ENCODE measurements at regions not wholly inside any gene's neighbourhood (a gene's known extent, or its start where the extent isn't known, plus 50 kb on each side); places are given as distances from the start of the nearest gene placed in this dataset.

DNA sequence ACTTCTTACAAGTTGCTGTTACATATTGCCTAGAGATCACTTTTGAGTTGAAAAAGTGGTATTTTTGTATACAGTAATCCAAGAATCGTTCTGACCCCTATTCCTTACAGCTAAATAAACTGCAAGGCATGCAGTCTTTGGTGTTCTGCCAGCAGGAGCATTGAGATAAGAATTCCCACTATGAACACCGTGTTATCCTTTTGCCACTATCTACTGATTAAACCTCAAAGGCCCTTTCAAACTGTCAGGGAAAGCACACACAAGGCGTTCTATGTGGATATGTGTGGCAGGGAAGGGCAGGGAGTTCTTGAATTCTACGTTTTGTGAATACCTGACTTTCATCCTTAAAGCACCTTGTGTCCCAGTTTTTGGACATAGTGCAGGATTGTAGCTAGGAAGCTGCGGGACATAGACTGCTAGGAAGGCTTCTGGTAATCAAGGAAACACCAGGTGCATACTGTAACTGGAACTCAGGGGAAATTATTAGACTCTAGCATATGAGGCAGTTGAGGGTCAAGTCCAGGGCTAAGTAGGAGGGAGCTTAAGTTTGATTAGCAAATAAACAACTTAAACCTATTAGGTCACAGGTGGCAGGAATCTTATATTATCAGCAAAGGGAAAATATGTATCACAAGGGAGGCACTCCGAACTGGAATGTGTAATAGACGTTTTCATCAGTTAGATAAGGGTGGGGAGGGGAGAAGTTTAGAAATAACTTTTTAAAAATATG, 506.6 kb downstream of the RNF144B start:
- DNase-seq (ENCODE audit: low read depth, low spot score), result no peak

DNA sequence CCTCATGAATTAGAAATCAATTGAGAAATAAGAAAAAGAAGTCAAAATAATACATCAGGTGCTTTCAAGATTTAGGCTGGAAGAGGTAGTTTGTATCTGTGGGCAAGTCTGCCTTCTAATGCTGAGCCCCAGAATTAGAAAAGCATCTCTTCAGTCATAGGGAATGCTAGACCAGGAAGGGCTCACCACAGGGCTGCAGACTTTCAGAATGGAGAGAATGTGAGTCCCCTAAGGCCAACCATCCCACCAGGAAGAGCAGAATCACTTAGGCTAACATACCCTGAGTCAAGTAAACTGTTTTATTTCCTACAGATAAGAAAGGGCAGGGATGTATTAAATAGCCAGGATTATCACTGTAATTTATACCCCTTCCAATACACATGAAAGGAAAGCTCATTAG, 510.2 kb downstream of the RNF144B start:
- DNase-seq (ENCODE audit: low read depth, low spot score), result no peak
- no peak overlapping the region for H3K27ac ChIP-seq

More for the DNA sequence above, 506.6 kb downstream of the RNF144B start:
- no peak overlapping the region for H3K27ac ChIP-seq

DNA sequence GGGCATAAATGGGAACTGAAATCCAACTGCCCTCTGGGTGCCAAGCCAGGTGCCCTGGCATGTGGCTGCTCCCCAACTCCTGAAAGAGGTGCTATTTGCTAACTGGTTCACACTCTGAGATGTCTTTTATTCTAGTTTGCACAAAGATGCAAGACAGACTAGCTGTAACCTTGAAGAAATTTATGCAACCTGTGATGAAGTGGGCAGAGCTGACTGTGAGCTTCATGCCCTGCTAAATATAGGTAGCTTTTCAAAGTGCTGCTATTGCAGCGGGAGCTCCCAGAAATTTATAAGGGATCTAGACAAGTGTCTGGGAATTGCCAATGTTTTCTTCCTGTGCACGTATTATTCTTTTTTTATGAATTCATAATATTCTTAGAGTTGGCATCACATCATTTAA, 517.5 kb downstream of the RNF144B start:
- no peak overlapping the region for H3K27ac ChIP-seq
- DNase-seq (ENCODE audit: low read depth, low spot score), result no peak

DNA sequence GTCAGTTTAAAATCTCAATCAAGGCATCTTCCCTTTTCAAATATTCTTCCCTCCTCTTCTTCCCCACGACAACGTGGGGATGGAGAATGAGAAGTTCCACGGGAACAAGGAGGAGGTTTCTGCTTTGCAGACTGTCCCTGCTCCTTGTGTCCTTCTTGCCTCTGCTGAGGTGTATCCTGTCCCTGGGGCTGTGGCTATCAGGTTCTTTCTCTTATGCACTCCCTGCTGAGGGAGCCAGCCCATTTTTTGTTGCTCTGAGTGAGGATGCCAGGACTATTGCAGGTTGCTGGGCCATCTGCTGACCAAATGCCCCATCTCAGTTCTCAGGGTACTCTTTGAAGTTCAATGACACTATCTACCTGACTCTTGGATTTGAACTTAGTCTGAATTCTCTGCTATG, 533.6 kb downstream of the RNF144B start:
- no peak overlapping the region for H3K27ac ChIP-seq
- DNase-seq (ENCODE audit: low read depth, low spot score), result no peak

DNA sequence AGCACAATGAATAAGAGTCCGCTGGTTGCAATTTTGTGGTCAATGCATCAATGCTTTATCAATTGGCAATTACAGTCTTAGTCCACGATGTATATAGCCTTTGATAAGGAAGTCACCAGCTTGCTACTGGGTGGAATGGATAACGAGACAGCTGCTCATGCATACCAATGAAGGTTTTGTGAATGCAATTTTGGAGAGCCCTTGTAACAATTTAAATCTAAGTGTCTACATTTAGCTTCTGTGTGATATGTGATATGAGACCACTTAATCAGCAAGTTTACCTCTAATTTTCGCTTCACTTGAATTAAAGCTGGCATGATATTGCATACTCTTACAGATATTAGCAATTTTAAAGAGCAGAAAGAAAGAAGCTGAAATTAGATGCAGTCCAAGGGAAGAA, 543.9 kb downstream of the RNF144B start:
- DNase-seq (ENCODE audit: low read depth, low spot score), result no peak
- H3K27ac ChIP-seq, result no peak overlapping the region

DNA sequence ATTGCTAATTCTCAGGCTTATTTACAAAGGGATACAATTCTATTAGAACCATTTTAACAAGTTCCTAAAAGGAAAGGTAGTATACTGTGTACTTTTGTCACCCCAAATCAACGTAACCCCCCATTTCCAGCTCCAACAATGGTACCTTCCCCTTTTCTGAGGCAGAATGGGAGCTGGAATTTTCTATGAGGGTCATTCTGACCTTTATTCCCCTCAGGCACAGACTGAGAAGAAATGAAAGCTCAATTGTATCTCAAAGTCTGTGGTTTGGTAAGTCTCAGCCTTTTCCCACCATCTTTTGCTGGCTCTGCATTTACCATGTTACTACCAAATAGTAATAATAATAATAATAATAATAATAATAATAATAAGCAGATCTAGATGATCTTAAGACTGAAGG, 571.0 kb downstream of the RNF144B start:
- H3K27ac ChIP-seq, result no peak overlapping the region
- DNase-seq (ENCODE audit: low read depth, low spot score), result no peak

DNA sequence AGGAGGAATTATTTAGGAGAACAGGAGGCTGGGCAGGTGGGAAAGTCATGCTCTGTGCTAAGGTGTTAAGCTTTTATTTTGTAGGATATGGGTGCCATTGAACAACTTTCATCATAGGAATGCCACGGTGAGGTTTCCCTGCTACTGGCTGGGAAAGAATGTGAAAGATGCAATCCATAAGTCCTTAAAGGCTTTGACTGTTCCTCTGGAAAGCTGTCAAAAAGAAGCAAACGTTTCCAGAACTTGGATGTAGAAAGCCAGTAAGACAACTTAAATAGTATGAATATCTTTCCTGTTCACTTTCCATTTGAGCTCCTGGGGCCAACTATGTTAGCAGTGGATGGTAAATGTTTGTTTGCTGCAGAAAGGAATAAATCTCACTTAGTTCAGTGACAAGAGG, 574.4 kb downstream of the RNF144B start:
- DNase-seq (ENCODE audit: low read depth, low spot score), result no peak
- H3K27ac ChIP-seq, result no peak overlapping the region

DNA sequence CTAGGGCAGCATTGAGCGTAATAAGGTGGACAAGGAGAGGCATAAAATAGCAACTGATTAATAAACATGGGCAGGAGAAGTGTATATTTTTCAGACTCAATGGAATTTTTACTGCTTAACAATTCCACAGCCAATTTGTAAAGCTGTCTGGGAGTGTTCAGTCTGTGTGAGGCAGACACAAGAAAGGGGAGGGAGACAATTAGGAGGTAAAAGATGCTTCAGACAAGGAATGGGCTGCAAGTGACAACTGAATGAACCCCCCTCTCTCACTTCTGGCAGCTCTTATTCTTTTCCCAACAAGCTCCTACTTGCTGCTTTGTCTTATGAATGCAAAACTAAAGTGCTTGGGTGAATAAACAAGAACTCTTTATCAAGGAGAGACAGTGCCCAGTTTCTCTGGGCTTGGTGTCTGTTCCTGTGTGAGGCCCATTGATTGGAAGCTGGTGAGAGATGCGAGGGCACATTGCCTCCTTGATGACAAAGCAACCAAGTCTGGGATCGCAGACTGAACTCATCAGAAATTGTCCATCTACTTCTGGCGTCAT, 575.3 kb downstream of the RNF144B start:
- H3K27ac ChIP-seq, result no peak overlapping the region
- no peak for DNase-seq (ENCODE audit: low read depth, low spot score)

DNA sequence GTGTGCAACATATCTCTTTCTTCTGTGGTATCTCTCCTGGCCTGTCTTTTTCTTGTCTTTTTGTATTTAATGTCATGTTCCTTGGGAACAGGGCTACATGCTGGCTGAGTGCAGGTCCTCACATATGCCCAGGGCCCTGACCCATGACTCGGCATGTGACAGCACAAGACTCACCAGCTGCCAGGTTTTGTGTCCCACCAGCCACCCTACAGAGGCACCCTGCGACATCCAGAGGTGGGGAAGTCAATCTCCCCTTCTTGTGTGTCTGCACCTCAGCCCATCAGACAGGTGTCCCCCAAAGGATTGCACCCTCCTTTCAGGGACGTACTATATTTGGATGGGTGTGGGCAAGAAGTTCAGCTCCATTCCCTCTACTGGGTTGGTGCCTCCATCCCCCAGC, 576.3 kb downstream of the RNF144B start:
- no peak for DNase-seq (ENCODE audit: low read depth, low spot score)
- no peak overlapping the region for H3K27ac ChIP-seq

DNA sequence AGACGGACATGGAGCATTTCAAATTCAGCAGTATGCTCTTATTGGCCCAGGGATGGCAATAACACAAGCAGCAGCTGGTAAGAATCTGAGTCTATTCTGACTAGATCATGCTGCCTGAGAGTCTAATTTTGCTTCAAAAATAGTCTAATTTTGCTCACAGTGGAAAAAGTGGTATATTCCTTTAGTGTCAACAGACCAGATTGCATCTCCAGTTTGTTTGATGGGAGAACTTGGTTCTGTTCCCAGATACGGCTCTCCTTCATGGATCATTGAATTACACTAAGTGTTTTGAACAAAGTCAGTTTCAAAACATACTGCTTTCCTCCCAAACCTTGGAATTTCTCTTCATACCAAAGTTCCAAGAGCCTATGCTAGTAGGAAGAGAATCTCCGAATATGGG, 586.1 kb downstream of the RNF144B start:
- no peak for DNase-seq (ENCODE audit: low read depth, low spot score)

DNA sequence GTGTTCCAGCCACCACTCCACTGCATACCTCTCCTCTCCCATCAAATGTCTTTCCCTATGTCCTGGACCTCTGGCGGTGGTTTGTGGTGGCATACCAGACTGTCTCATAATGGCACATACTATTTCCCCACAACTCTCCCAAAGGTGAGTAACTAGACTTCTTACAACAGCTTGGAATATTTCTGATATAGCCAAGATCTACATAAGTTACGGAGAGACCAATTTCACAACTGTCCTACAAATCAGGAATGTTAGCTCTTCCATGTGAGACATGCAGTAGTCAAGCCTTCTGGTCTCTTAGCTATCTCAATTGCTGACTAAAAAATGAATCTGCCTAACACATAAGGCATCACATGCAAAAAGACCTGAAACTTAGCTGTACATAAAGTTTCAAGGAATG, 588.9 kb downstream of the RNF144B start:
- DNase-seq (ENCODE audit: low read depth, low spot score), result no peak
- no peak overlapping the region for H3K27ac ChIP-seq

More for the DNA sequence above, 586.1 kb downstream of the RNF144B start:
- H3K27ac ChIP-seq, result no peak overlapping the region

DNA sequence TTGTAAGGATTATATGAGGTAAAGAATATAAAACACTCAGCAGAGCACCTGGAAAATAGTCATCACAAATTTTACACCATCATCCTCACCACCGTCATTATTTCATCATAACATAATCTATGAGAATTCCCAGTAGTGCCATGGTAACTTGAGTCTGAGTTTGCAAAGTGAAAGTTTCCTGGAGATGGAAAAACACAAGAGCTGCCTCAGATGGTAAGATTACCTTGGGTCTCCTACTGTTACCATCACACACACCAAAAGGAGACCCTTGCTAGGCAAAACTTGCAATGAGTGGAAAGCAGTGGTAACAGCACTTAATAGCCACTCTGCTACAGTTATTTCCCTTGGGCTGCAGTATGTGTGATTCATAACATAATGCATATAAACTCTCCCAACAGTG, 589.8 kb downstream of the RNF144B start:
- no peak overlapping the region for H3K27ac ChIP-seq
- no peak for DNase-seq (ENCODE audit: low read depth, low spot score)

DNA sequence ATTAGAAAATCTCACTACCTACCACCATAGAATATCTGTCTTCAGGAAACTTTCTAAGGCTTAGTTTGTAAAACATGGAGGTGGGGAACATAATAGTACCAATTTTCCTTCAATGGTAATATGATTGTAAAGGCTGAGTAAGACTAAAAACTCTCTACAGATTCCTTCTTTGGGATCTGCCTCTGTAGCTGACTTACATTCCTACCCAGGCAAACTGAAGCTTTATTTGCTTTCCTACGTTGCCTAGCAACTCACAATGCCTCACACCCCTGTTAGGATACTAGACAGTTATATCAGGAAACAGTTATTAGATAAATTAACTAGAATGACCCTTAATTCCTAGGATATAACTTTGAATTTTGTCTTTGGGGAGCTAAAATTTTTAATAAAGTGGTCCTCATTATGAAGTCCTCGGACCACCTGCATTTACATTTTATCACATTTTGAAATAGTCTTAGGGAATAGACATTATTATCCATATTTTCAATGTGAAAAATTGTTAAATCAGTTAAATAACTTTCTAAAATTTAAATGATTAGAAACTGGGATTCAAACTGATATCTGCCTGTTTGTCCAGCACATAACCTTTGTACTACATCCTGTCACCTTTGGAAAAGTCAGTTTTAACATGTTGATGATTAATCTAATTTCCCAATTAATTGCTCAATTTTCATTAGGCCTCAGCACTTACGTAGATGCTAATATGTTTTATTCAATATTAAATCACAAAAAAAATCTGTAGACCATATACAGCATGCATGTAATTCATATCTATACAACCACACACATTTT, 591.4 kb downstream of the RNF144B start:
- H3K27ac ChIP-seq, result no peak overlapping the region
- DNase-seq (ENCODE audit: low read depth, low spot score), result peak; percentile 18

DNA sequence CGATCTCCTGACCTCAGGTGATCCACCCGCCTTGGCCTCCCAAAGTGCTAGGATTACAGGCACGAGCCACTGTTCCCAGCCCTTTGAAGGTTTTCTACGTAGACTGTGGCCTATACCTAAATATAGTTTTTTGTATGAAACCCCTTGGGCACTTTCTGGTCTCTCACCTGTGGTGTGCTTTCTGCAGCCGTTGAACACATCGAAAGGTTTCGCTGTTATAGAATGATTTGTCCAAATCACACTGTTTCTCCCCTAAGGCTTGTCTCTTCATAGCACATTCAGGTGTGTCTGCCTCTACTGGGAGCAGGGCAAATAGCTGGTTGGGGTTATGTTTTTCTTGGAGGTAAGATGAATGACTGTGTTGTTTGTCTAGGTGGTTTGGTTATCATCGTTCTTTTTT, 597.9 kb downstream of the RNF144B start:
- no peak for DNase-seq (ENCODE audit: low read depth, low spot score)
- no peak overlapping the region for H3K27ac ChIP-seq

DNA sequence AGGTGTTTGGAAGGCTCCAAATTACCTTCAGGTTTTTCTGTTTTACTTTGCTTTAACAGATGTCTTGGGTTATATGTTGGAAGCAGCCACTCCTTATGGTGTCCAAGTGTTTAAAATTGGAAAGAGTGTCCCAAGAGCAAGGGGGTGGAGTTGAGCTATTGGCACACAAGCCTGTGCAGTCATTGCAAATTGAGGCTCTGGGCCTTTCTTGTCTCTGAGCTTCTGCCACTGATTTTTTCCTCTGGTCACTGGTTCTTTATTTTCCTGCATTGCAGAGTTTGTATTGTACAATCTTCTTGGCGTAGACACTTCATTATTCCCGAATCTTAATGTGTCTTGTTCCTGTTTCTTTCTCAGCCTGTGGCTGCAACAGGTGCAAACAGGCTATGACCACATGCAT, 598.8 kb downstream of the RNF144B start:
- DNase-seq (ENCODE audit: low read depth, low spot score), result no peak
- no peak overlapping the region for H3K27ac ChIP-seq

DNA sequence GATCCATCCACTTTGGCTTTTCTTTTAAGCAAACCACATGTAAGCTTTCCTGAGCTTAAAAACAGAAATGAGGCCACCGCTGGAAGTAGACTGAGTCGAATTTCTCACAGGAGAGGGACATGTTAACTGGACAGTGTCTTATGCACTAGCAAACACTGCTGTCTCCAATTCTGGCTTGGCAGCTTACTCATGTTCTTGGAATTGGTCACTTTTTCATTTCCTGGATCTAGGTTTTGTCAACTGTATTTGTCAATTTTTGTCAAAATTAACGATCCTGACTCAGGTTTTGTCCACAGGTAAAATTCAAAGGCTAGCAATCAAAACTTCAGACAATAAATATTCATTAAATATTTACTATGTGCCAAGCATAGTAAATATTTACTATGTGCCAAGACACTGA, 601.5 kb downstream of the RNF144B start:
- H3K27ac ChIP-seq, result no peak overlapping the region
- no peak for DNase-seq (ENCODE audit: low read depth, low spot score)

DNA sequence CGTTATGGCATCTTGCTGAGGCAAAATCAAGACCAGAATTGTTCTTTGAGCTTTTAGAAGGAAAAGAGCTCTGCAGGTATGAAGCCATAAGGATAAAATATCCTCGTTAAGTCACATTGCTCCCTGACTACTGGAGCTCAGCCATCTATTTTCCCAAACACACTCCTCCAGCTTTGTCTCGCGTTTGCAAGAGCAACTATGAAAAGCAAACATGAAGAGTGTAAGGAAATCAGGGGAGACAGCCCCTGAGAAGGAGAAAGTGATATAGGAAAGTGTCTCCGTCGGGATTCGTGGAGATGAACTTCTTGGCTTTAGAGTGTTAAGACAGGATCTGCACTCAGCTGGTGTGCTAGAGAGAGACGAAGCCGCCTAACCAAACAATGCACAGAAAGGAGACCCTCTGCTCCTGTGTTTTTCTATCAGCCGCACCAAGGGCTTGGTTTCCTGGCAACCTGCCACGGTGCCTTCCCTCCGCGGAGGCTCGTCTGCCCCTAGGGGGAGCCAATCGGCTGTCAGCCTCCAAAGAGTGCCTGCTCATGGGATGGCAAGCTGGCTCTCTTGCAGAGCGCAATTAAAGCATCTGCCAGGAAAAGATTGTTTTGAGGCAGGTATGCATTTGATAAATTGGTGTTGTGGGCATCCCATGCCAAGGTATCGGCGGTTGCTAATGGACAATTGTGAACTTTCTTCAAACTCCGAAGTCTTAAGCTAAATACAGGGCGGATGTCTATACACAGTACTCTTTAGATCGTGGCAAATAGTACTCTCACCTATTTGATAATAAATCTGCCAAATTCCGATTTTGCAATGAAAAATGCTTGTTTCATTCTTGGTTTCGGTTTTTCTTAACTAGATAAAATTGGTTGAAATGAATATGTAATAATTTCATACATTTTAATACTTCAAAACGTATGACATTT, 603.2 kb downstream of the RNF144B start:
- DNase-seq (ENCODE audit: low read depth, low spot score), result no peak

DNA sequence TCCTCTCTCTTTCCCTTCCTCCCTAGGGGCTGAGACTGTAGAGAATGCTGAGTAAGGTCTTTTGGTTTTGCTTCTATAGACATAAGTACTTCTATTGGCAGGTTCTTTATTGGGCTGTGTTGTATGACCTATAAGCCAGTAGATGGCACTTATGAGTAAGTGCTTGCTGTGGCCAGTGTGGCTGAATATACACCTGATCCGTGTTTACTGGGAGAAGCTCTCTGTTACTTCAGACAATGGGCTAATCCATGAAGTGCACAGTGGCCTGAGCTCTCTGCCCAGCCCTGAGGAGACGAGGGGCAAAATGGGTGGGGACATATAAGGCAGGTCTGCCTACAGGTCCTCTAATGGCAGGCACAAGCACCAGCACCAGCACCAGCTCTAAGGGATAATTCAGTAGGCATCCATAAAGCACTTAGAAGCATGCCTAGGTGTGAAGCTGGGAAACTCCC, 610.3 kb downstream of the RNF144B start:
- H3K27ac ChIP-seq, result no peak overlapping the region
- no peak for DNase-seq (ENCODE audit: low read depth, low spot score)

More for the DNA sequence above, 603.2 kb downstream of the RNF144B start:
- H3K27ac ChIP-seq, result no peak overlapping the region

DNA sequence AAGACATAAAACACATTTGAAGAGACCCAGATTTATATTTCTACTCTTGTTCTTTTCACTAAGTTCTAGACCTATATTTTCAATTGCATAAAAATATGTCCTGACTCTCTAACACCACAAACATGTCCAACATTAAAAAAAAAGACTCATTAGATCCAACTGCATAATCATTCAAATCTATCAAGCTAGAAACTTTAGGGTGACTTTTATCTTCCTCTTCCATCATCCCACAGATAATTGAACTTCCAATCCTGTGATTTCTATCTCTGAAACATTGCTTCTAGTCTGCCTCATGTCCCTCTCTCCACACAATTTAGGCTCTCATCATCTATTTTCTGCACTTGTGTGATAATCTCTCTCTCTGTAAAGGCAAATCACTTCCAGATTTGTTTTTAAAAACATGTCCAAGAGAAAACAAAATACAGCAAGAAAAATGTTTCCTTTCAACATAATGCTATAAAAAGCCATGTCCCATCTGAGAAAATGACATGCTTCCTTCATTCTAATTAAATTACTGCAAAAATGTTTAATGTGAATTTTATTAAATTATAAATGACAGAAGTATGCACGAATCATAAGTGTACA, 615.9 kb downstream of the RNF144B start:
- no peak for DNase-seq (ENCODE audit: low read depth, low spot score)

DNA sequence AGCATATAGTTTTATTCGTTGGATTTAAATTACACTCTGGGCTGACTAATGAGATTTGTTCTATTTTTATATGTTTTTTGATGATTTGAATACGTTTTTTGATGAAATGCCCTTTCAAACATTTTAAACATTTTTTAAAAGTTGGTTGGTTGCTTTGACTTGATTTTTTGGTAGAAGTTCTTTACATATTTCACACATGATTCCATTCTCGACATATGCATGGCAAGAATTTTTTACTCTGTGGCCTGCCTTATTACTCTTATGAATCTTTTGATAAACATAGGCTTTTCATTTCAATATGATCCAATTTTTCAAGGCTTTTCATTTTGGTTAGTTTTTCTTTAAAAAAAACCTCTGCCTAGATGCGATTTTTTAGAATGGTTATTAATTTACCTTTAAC, 617.0 kb downstream of the RNF144B start:
- DNase-seq (ENCODE audit: low read depth, low spot score), result no peak
- H3K27ac ChIP-seq, result no peak overlapping the region

More for the DNA sequence above, 615.9 kb downstream of the RNF144B start:
- no peak overlapping the region for H3K27ac ChIP-seq

Measured in epithelial cell of prostate (primary cell).